Astrocyte of the spinal cord (primary cell): ENCODE measurements at regions not wholly inside any gene's neighbourhood (a gene's known extent, or its start where the extent isn't known, plus 50 kb on each side); places are given as distances from the start of the nearest gene placed in this dataset.

Source experiments
- DNase-seq: peaks from one replicate; pipeline ENCODE4 v3.0.0; 2011; ENCODE audit warnings: low read depth, low spot score
- H3K4me3 ChIP-seq: 2 replicates; pipeline ENCODE4 v1.5.1; 2011; ENCODE audit warnings: low read depth, mild to moderate bottlenecking, low read length, moderate library complexity
- CTCF ChIP-seq: IDR thresholded peaks from 2 replicates; pipeline ENCODE4 v1.5.1; 2012; ENCODE audit warnings: low read depth, mild to moderate bottlenecking, low read length, inconsistent platforms
- in situ Hi-C: cut with HindIII; loops from 2 replicates; pipeline ENCODE4 v1.10.0; 2017; ENCODE audit warnings: low sequenced_read_pairs

- TF ChIP-seq CTCF, result no peak
- in situ Hi-C loops, result no loop called here
- no peak overlapping the region for H3K4me3 ChIP-seq
- DNase-seq, result no peak
Measured at GRCh38 chr11:19604679-19605375, 107.8 kb upstream of the NAV2 start.

- in situ Hi-C loops, result no loop called here
- no peak overlapping the region for H3K4me3 ChIP-seq
- no peak for DNase-seq
- TF ChIP-seq CTCF, result no peak
Measured at GRCh38 chr11:19603771-19604170, 108.9 kb upstream of the NAV2 start.

GRCh38 chr11:19602891-19603290 is 109.7 kb upstream of the NAV2 start:
- H3K4me3 ChIP-seq, result no peak overlapping the region
- no peak for DNase-seq
- in situ Hi-C loops, result no loop called here
- TF ChIP-seq CTCF, result no peak

- DNase-seq, result no peak
- no peak for TF ChIP-seq CTCF
- in situ Hi-C loops, result no loop called here
- H3K4me3 ChIP-seq, result no peak overlapping the region
Measured at GRCh38 chr11:19602406-19602805, 110.2 kb upstream of the NAV2 start.

GRCh38 chr11:19601235-19601634 is 111.4 kb upstream of the NAV2 start:
- in situ Hi-C loops, result no loop called here
- no peak overlapping the region for H3K4me3 ChIP-seq
- DNase-seq, result no peak
- TF ChIP-seq CTCF, result no peak

GRCh38 chr11:19599681-19600080 is 113.0 kb upstream of the NAV2 start:
- no peak for DNase-seq
- no peak overlapping the region for H3K4me3 ChIP-seq
- in situ Hi-C loops, result no loop called here
- TF ChIP-seq CTCF, result no peak
